Fibroblast of skin of scalp (primary cell): ENCODE measurements at regions not wholly inside any gene's neighbourhood (a gene's known extent, or its start where the extent isn't known, plus 50 kb on each side); places are given as distances from the start of the nearest gene placed in this dataset.
A peak's percentile ranks its signal among the peaks of the same experiment; 100 is the strongest.

ENCODE experiments used
- DNase-seq: peaks from one replicate; pipeline ENCODE4 v3.0.0-alpha.2; 2013

DNA sequence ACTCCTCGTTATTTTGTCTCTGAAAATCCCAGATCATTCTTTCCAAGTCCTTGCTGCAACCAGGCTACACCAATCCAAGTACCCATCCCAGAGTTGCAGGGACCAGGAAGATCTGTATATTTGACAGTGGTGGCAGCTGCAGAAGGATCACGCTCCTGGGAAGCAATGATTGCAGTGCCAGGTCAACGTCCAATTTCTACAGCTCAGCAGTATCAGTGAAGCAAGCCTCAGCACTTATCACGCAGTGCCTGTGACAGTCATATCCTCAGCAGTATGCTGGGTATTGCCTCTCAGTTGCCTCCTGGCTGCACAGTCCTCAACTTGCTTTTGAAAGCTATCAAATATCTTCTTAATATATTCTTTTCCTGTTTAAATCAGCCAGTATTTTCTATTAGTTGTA, 66.7 kb downstream of the BARHL2 start:
- DNase-seq = no peak

DNA sequence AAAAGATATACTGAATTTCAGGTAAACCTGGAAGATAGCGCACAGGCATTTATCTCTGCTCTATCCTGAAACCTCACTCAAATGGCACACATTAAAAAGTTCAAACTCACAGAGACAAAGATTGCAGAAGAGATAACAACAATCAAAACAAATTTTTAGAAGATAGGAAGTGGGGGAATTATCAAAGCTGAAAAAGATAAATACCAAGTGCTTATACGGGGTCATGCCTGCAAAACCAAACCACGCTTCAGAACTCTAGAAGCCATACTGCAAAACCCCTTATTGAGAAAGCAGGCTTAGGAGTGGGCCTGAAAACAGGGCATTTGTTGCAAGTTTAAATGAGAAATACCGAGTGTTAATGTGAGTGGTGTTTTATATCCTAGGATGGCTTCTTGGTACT, 76.8 kb downstream of the BARHL2 start:
- no peak for DNase-seq

DNA sequence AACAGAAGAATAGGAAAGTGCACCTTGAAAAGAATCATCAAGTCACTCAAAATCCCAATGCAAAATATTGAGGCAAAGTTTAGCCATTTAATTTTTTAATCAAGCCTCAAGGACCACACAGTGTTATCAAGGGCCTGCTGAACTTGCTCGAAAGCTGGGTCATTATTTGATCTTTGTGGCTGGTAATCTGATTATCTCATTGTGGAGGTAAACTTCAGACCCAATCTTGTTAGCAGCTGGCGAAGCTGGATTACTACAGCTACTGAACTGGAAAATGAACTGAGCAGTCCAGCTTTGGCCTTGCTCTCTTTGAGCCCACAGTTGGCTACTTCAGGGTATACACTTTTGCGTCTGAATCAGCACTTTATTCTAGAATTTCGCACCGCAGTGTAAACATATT, 94.4 kb downstream of the BARHL2 start:
- DNase-seq = no peak

DNA sequence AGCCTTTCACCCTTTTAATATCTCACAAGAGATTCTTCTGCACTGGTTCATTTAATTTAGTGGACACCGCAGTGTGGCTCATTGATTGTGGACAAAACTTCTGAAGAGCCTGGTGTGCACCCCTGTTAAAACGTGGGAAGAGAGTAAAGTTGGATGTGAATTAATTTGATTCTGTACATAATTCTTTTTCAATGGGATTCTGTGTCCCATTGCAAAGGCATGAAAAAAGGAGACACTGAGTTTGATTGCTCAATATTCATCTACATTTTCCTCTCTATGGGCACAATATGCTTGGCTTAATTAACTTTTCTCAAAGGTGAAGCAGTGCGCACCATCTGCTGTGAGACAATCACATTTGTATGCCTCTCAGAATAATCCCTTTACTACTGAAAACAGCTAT, 95.1 kb downstream of the BARHL2 start:
- no peak for DNase-seq

DNA sequence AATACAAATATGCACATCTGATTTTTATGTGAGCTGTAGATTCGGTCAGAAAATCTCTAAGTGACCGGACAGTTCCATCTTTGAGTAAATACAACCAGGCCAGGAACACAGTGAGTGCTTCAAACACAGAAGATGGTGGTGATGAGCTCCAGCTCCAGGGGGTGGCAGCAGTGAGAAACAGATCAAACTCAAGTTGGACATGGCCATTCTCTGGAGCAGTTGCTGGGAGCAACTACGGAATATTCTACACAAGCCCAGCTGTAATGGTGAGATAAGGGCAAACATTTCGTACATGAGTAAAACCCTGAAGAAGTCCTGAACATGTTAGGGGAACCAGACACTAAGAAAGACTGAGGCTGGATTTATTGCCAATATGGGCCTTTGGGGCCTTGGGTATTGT, 100.7 kb downstream of the BARHL2 start:
- DNase-seq = no peak

DNA sequence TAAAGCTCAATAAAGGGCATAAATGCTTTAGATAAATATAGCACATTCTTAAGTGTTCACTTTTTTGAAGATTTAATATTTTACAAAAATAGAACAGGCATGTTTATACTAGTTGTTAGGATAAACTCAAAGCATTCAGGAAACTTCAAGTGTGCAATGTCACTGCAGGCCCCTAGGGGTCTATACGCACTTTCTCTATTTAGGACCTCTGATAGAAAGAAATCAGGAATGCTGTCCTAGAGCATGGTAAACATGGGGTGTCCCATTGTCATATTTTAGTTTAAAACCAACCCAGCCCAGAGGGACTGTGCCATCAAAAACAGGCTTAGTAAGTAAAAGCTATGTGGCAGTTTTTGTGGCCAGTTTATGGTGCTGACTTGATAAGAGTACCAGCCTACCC, 102.2 kb downstream of the BARHL2 start:
- no peak for DNase-seq

DNA sequence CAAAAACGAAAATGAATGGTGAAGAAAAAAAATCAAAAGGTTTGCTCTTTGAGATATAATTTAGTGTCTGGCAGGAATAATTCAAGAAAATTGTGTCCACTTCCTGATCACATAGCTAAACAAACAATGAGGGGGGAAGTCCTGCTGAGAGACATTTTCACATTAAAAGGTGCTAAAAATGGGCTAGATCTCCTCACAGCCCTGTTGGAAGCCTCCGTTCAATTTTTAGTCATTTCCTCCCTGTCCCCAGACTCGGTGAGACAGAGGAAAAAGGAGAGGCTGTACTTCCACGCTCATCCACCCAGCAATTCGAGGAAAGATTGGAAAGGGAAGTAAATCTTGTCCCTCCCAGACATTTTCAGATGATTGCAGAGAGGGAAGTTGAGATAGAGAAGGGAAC, 103.7 kb downstream of the BARHL2 start:
- DNase-seq = no peak

DNA sequence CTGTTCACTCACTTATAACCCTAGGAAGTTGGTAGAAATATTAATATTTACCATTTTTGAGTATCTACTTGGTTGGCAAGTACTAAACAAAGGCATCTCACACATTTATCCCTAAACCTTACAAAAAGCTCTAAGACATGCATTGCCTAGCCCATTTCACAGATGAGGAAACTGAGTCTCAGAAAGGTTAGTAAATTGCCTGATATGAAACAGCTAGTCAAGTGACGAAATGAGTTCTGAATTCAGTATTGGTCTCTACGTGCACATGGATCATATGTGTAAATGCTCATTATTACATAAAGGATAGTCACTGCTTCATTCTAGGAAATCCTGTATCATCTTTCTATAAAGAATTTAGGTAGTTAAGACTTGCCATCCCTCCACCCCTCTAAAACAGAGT, 105.1 kb downstream of the BARHL2 start:
- no peak for DNase-seq

DNA sequence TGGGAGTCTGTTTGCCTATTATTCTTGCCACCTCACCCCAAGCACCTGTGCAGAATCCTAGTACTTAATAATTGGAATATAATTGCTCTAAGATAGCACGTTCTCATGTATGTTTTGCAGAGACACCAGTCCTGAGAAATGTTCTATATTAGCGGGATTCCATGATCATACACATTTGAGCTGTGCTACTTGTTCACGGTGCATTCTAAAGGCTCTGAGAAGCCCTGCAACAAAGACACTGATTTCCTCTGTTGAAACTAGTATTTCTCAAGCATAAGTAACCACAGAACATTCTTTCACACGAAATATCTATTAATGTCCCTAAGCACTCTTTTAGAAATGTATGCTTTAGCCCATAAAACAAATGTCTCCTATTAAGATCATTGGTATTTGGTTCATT, 109.4 kb downstream of the BARHL2 start:
- no peak for DNase-seq

DNA sequence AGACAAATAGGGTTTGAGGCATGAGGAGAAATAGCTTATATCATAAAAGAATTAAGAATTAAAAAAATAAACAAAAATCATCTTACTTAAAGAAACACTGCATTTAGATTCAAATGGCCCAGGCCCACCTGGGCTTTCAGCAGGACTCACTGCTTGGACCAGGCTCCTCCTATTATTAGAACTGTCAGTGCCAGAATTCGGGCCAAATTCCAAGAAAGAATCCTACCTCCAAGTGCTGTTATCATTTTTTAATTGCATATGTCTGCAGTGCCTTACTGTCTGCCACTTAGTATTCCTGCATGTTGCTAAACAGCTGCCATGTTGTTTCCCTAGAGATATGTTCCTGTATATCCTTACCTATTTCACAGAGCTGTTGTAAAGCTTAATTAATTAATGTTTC, 112.0 kb downstream of the BARHL2 start:
- no peak for DNase-seq

DNA sequence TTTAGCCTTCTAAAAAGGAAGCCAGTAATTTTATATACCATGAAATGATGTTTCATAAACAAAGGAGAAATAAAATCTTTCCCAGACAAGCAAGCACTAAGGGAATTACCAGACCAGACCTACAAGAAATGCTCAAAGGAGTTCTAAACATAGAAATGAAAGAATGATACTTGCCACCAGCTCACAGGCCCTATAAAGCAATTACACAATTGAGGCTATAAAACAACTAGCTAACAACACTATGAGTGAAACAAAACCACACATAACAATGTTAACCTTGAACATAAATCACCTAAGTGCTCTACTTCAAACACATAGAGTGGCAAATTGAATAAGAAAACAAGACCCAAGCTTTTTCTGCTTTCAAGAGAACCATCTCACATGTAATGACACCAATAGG, 123.8 kb downstream of the BARHL2 start:
- no peak for DNase-seq

DNA sequence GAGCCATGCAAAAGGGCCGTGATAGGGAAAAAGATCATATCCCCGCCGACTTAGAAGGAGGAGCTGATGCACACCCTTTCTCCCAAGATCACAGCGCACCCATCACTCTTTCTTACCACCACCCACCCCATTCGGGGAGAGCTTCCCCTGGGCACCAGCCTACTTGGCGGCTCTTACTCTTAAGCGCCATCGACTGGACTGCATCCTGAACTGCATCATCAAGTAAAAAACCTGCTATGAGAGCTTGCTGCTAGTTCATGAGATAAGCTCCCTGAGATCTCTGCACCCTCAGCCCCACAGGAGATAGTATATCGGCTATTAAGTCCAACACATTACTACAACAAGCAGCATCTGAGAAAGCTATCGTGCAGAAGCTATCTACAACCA, 125.1 kb downstream of the BARHL2 start:
- DNase-seq = no peak

DNA sequence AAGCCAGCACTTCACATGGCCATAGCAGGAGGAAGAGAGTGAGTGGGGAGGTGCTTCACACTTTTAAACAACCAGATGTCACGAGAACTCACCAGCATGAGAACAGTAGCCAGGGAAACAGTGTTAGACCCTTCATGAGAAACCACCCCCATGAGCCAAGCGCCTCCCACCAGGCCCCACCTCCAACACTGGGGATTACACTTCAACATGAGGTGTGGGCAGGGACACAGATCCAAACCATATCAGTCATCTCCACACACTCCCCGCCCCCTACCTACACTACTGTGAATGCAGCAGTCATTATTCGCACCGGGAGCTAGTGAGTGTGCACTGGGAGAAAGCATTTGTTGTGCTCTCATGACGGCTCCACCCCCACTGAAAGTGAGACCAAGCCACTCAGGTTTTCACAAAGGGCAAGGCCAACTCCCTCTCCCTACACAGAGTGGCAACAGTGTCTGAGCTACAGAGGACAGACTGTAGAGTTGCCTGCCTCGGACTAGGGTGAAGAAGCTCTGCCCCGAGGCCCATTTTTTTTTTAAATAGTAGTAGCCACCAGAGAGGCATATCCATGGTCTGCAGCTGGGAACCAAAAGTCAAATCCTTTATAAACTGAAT, 125.6 kb downstream of the BARHL2 start:
- no peak for DNase-seq

DNA sequence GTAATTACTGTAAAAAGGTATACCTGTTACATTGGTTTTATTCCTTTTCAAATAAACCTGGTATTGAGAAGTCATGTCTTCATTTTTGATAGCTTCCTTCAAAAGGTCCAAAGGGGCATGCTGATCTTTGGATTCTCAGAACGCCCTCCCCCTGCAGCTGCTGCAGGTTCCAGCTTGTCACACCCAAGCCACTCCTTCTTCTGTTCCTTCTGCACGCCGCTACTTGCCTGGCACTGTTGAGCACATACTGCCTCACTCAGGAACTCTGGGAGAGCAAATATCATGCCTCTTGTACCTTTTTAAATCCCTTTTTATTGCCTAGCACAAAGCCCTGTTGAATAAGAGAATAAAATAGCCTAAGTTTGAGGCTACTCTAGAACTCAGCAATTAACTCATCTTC, 136.9 kb downstream of the BARHL2 start:
- DNase-seq = no peak

DNA sequence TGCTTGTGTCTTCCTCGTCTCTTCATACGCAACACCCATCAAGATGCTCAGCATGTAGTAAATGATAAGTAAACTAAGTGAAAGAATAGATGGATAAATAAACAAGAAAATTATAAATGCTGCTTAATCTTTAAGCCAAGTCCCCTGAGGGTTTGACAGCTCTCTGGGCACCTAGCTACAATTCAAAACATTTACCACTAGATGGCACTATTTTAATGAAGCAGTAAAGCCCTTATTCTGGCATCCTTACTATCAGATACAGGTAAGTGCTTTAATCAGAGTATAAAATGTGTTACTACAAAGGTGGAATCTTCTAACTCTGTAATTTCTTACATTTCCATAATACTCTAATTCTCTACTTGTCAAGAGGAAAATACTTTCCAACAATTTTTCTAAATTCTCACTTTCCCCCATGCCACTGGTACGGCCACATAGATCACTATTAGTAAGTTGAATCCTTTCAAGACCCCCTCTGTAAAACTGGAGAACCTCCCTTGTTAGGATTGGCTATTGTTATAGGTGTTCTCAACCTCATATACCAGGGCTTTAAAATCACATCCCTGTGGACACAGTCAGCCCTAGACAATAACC, 137.8 kb downstream of the BARHL2 start:
- DNase-seq = peak; percentile 28

DNA sequence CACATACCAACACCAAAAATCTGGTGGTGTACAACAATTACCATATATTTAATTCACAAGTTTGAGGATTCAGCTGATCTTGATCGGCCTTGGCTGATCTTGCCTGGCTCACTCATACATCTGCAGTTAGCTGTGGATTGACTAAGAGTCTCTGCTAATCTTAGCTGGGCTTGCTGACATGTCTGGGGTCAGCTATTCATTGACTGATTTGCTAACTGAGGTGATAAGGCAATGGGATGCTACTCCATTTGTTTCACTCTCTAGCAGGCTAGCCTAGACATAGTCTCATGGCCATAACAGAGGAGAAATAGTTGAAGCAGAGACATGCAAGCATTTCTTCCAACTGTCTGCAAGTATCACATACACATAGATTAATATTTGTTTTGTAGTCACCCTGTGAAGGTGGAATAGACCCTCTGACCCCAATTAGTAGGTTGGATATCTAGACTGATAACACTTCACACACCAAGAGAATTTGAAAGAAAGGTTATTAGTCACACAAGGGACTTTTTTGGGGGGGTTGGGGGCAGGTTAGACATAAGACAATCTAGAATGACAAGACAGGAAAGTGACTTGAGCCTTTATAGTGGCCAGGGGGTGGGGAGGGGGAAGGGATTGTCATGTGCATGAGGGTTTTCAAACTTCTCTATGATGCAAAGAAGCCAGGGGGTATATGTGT, 142.3 kb downstream of the BARHL2 start:
- no peak for DNase-seq

DNA sequence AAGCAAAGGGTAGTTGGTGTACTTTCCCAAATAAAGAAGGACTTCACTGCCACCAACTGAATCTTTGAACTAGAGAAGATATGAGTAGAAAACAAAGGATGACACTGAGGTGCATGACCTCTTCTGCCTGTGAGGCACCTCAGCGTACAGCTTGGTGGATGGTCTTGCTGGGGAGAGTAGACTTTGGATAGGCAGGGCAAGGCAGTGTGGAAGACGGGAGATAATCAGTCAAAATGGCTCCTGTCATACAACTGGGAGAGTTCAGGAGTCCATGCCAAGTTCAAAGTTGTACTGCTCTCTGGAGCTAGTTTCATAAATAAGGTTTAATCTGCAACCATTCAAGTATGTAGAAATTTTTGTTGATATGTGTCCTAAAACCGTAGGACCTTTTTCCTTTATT, 143.4 kb downstream of the BARHL2 start:
- no peak for DNase-seq

DNA sequence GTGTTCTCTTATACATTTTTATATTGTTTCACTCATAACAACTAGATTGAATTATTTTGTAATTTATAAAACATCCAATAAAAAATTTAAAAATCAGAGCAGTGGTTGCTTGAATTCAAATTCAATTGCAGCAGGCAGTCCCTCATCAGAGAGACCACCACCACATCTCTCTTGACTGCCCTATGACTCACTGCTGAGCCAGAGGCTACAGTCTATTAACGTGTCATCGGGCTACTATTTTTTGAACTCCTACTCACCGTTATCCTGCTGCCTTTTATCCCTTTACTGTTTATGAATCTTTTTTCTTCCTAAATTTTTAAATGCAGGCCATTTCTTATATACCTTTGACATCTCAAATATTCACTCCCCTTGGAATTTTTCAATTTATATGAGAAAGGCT, 144.7 kb downstream of the BARHL2 start:
- no peak for DNase-seq

DNA sequence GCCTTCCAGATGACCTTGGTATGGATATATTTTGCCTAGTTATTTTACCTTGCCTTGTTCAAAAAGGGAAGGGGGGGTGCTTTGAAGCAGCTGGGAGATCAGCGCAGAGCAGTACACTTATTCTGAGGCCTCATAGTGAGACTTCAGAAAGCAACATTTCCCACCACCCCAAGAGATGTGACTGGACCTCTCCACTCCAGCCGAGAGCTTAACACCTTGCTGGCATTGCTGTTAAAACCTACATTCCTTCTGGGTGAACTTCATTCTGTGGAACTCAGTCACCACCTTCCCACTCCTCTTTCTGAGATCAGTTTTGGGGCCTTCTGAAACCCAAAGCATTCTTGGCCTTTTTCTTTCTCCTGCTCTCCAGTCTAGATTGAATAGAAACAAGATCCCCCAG, 148.7 kb downstream of the BARHL2 start:
- DNase-seq = no peak

DNA sequence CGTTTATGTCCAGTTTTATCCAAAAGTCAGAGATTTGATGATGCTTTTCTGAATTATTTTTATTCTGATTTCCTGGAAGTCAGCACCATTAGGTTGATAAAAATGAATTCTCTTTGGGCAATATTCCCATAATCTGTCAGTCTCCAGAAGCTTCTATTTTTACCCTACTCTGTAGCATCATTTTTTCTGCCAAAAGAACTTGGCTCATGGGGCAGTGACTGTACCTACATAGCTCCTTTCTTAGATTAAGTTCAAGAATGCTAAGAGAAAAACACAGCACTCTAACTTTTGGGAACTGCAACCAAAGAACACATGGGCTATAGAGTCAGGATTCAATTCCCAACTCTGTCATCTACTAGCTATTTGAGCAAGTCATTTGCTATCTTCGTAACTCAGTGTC, 152.9 kb downstream of the BARHL2 start:
- no peak for DNase-seq

DNA sequence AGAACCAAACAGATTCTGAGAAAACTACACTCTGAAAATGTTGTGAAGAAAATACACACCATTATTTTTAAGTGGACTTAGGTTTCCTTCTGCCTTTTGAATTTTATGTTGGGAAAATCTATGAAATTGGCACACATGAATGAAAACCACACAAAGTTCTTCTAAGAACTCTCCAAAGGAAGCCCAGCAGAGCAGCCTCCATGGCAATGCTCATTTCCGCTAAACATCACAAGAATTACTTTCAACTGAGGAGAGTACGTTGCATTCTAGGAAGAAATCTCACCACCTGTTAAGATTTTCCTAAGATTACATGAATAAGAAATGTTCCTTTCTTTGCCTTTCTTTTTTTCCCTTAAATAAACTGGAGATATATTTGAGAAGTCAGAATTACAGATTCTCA, 154.2 kb downstream of the BARHL2 start:
- DNase-seq = no peak

DNA sequence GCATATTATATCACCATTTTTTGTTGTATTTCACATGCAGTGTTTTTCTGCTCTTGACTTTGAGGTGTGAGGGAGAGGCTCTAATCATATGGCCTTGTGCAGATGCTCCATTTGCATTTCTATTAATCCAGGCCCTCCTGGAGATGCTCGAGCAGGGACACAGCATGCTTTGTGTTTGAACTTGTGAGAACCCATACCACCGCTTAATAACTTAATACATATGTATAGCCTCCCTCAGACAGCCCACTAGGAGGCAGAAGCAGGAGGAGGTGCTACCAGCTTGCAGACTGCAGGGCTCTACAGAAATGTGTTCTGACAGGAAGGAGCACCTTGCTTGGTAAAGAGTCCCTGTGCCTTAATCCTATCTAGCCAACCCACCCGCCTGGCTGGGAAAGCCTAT, 155.2 kb downstream of the BARHL2 start:
- DNase-seq = no peak

DNA sequence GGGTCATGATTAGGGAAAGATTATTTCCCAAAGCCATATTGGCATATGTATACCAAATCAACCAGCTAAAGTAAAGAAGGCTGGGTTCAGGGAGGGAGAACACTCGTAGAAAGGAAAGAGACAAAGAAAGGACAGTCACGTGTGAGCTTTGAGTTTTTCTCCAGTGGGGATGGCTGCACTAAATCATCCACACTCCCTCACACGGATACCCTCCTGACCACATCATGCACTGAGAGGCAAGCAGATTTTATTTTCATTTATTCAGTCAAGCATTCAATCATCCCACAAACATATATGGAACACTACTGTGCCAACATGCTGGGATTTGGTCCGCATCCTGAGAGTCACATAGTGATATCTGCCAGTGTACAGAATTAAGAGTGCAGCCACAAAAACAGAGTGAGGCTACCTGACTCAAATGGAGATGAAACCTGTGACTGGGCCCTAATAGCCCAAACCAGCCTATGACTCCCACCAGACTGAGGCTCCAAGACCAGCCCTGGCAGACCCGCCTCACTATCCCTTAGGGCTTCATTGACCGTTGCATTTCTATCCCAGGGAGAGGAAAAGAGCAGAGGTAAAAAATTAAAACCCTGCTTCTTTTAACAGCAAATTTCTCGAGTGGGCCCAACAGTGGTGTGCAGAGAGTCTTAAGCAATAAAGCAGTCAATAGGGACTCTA, 155.9 kb downstream of the BARHL2 start:
- DNase-seq = no peak

DNA sequence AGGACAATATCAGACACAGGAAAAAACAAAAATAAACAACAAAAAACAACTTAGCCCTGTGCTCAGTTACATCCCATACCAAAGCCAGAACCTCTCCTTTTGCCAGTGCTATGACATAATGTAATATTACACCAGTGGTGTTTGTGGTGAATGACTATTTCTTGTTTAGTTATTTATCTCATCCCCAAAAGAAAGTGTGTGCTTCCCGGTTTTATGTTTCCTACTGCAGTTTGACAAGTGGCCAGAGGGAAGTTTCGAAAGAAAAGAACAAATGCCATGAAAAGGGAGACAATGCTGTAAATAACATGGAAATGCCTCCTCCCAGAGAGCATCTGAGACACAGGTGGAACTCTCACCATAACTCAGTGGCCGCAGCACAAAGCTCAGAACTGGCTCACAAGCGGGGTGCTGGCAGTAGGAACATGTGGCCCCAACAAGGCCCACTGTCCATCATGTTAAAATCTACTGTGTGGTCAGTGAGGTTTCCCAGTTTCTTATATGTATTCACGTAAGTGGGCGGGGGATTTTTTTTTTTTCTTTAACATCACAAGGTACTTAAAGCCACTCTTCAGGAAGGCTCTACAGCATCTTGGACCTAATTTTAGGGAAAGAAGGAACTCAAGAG, 158.2 kb downstream of the BARHL2 start:
- no peak for DNase-seq
